Fibroblast of lung (primary cell): ENCODE measurements at regions not wholly inside any gene's neighbourhood (a gene's known extent, or its start where the extent isn't known, plus 50 kb on each side); places are given as distances from the start of the nearest gene placed in this dataset.

Source experiments
- DNase-seq, 2 donors: peaks; one replicate each; pipeline versions ENCODE4 v3.0.0 to v3.0.0-alpha.2; 2010; ENCODE audit warnings: low read depth in 2 of 2
- H2AFZ ChIP-seq: 2 replicates; pipeline ENCODE4 v1.5.1; 2012; ENCODE audit warnings: low read length, control low read depth, inconsistent platforms
- H3K27ac ChIP-seq: 2 replicates; pipeline ENCODE4 v1.5.1; 2011; ENCODE audit warnings: low read length, control low read depth; ENCODE audit not compliant: insufficient read depth
- H3K27me3 ChIP-seq: 2 replicates; pipeline ENCODE4 v1.5.1; 2011; ENCODE audit warnings: mild to moderate bottlenecking, low read length; ENCODE audit not compliant: control insufficient read depth, insufficient read depth
- H3K36me3 ChIP-seq: 2 replicates; pipeline ENCODE4 v1.5.1; 2011; ENCODE audit warnings: low read length; ENCODE audit not compliant: control insufficient read depth, insufficient read depth
- H3K4me1 ChIP-seq: 2 replicates; pipeline ENCODE4 v1.5.1; 2011; ENCODE audit warnings: low read length; ENCODE audit not compliant: control insufficient read depth, insufficient read depth; ENCODE audit errors: extremely low read depth
- H3K4me2 ChIP-seq: 2 replicates; pipeline ENCODE4 v1.5.1; 2011; ENCODE audit warnings: low read length, control low read depth; ENCODE audit not compliant: insufficient read depth; ENCODE audit errors: extremely low read depth
- H3K4me3 ChIP-seq, 4 experiments: fragments of 200-600 bp in 1 of 4; sonication (generic) in 1 of 4; replicated peaks in 1 of 4; 2 replicates each; pipeline ENCODE4 v1.5.1; 2011 to 2016; ENCODE audit warnings: low read length in 4 of 4, low read depth in 3 of 4, mild to moderate bottlenecking in 3 of 4, control low read depth in 2 of 4, inconsistent platforms in 1 of 4, mixed read lengths in 1 of 4; ENCODE audit not compliant: insufficient read depth in 1 of 4; ENCODE audit errors: control extremely low read depth in 1 of 4
- H3K79me2 ChIP-seq: 2 replicates; pipeline ENCODE4 v1.5.1; 2012; ENCODE audit warnings: mild to moderate bottlenecking, low read length, inconsistent platforms; ENCODE audit not compliant: control insufficient read depth, insufficient read depth
- H3K9ac ChIP-seq: 2 replicates; pipeline ENCODE4 v1.5.1; 2011; ENCODE audit warnings: mild to moderate bottlenecking, low read length, control low read depth; ENCODE audit not compliant: insufficient read depth
- H3K9me3 ChIP-seq: 2 replicates; pipeline ENCODE4 v1.5.1; 2012; ENCODE audit warnings: low read depth, low read length; ENCODE audit not compliant: control insufficient read depth, insufficient read depth
- H4K20me1 ChIP-seq: 2 replicates; pipeline ENCODE4 v1.5.1; 2011; ENCODE audit warnings: low read length; ENCODE audit not compliant: control insufficient read depth, insufficient read depth; ENCODE audit errors: extremely low read depth
- CTCF ChIP-seq, 2 donors: IDR thresholded peaks in 1 of 2; conservative IDR thresholded peaks in 1 of 2; 1 replicate in 1 of 2; 2 replicates in 1 of 2; pipeline ENCODE4 v1.5.1; 2011 to 2012; ENCODE audit warnings: low read length in 2 of 2, control low read depth in 1 of 2, inconsistent platforms in 1 of 2, low read depth in 1 of 2, mild to moderate bottlenecking in 1 of 2
- EZH2 ChIP-seq: IDR thresholded peaks from 2 replicates; pipeline ENCODE4 v1.5.1; 2012; ENCODE audit warnings: low read length, control low read depth, mild to moderate bottlenecking; ENCODE audit errors: missing control alignments

- H3K27ac ChIP-seq, result no peak overlapping the region
- H3K4me1 ChIP-seq, result no peaks in the 10 kb centered on the region
Observed at GRCh38 chr12:84760091-84760865, 152.3 kb downstream of the SLC6A15 start.

GRCh38 chr12:84757978-84758377 lies 154.6 kb downstream of the SLC6A15 start:
- Histone ChIP-seq H3K79me2 (no peaks in the 10 kb centered on the region), H3K27me3 (no peaks in the 10 kb centered on the region), H3K27ac (no peak overlapping the region), H2AFZ (no peak overlapping the region), H3K9ac (no peak overlapping the region), H4K20me1 (no peaks in the 10 kb centered on the region), H3K4me2 (no peak overlapping the region), H3K9me3 (no peaks in the 10 kb centered on the region), H3K36me3 (no peaks in the 10 kb centered on the region), H3K4me3 (no peak overlapping the region), H3K4me1 (no peaks in the 10 kb centered on the region)
- TF ChIP-seq CTCF (conservative IDR thresholded peaks at IDR 0.05 in 1 of 2, IDR thresholded peaks at IDR 0.05 in 1 of 2; ENCODE audit: low read depth in 1 of 2, low read length in 2 of 2) (no peak), EZH2 (no peak)
- DNase-seq, result peak; percentile 27 to 72

More at GRCh38 chr12:84760091-84760865, 152.3 kb downstream of the SLC6A15 start:
- DNase-seq, result peak in 1 of 2 donors; percentile 67
- Histone ChIP-seq H3K79me2 (no peaks in the 10 kb centered on the region), H2AFZ (no peak overlapping the region), H3K9ac (no peak overlapping the region), H3K4me2 (no peak overlapping the region), H3K9me3 (no peaks in the 10 kb centered on the region), H4K20me1 (no peaks in the 10 kb centered on the region), H3K27me3 (no peaks in the 10 kb centered on the region), H3K4me3 (no peak overlapping the region), H3K36me3 (no peaks in the 10 kb centered on the region)
- TF ChIP-seq CTCF (conservative IDR thresholded peaks at IDR 0.05 in 1 of 2, IDR thresholded peaks at IDR 0.05 in 1 of 2; ENCODE audit: low read depth in 1 of 2, low read length in 2 of 2), result no peak
- no peak for TF ChIP-seq EZH2

- DNase-seq, result peak; percentile 15 to 83
- Histone ChIP-seq H3K27ac (no peak overlapping the region), H3K36me3 (no peaks in the 10 kb centered on the region), H2AFZ (no peak overlapping the region), H3K4me2 (no peak overlapping the region), H3K27me3 (no peaks in the 10 kb centered on the region), H3K4me1 (no peaks in the 10 kb centered on the region), H3K9me3 (no peaks in the 10 kb centered on the region), H3K9ac (no peak overlapping the region), H3K4me3 (no peak overlapping the region), H3K79me2 (no peaks in the 10 kb centered on the region), H4K20me1 (no peaks in the 10 kb centered on the region)
- TF ChIP-seq CTCF (conservative IDR thresholded peaks at IDR 0.05 in 1 of 2, IDR thresholded peaks at IDR 0.05 in 1 of 2; ENCODE audit: low read depth in 1 of 2, low read length in 2 of 2) (no peak), EZH2 (no peak)
Observed at GRCh38 chr12:84756961-84757360, 155.6 kb downstream of the SLC6A15 start.
